WTC11 (cell line): ENCODE measurements at regions not wholly inside any gene's neighbourhood (a gene's known extent, or its start where the extent isn't known, plus 50 kb on each side); places are given as distances from the start of the nearest gene placed in this dataset.

Source experiments
- ATAC-seq: fragments of 200-7000 bp; cut with Tn5 transposase; 2 replicates; pipeline ENCODE4 v1.10.0; 2021; ENCODE audit warnings: mild to moderate bottlenecking, moderate library complexity
- CTCF ChIA-PET: fragments of 300-600 bp; sonication (Branson Sonifier 250); formaldehyde crosslinking; loops from one replicate; lab custom pipeline; 2021; ENCODE audit warnings: antibody characterized with exemption; lab: Charles Lee
- POLR2A ChIA-PET: fragments of 350-600 bp; sonication (Branson Sonifier 250); formaldehyde crosslinking; loops from one replicate; lab custom pipeline; 2021; ENCODE audit warnings: antibody characterized with exemption; lab: Charles Lee
- DNase-seq: peaks from one replicate; pipeline ENCODE4 v3.0.0; 2021; ENCODE audit warnings: low spot score
- H3K27ac Mint-ChIP-seq: 2 replicates; pipeline ENCODE4 v1.8.0; 2021; ENCODE audit warnings: mixed read lengths
- H3K27me3 Mint-ChIP-seq: 2 replicates; pipeline ENCODE4 v1.8.0; 2021; ENCODE audit warnings: low read depth, mild to moderate bottlenecking, moderate library complexity, mixed read lengths
- H3K36me3 Mint-ChIP-seq: 2 replicates; pipeline ENCODE4 v1.8.0; 2021; ENCODE audit warnings: mixed read lengths
- H3K4me1 Mint-ChIP-seq: 2 replicates; pipeline ENCODE4 v1.8.0; 2022; ENCODE audit warnings: mixed read lengths
- H3K4me3 Mint-ChIP-seq: 2 replicates; pipeline ENCODE4 v1.8.0; 2021; ENCODE audit warnings: mild to moderate bottlenecking, moderate library complexity, mixed read lengths
- H3K9me3 Mint-ChIP-seq: 2 replicates; pipeline ENCODE4 v1.8.0; 2021; ENCODE audit warnings: mixed read lengths
- ELF4 ChIP-seq: sonication (generic); formaldehyde crosslinking; IDR thresholded peaks from 2 replicates; pipeline ENCODE4 v1.8.1; 2022; ENCODE audit warnings: low read depth, mild to moderate bottlenecking, moderate library complexity, missing genetic modification reagents
- ESRRA ChIP-seq: sonication (generic); formaldehyde crosslinking; IDR thresholded peaks from 2 replicates; pipeline ENCODE4 v1.8.1; 2022; ENCODE audit warnings: mild to moderate bottlenecking, missing genetic modification reagents, borderline replicate concordance
- HMGA2 ChIP-seq: fragments of 250-450 bp; sonication (Bioruptor Pico); IDR thresholded peaks from 2 replicates; pipeline ENCODE4 v1.4.0; 2021; ENCODE audit warnings: mild to moderate bottlenecking, moderate library complexity
- KAT7 ChIP-seq: sonication (generic); formaldehyde crosslinking; IDR thresholded peaks from 2 replicates; pipeline ENCODE4 v1.8.1; 2023; ENCODE audit warnings: missing genetic modification reagents, mild to moderate bottlenecking, borderline replicate concordance
- NFE2L1 ChIP-seq: sonication (generic); formaldehyde crosslinking; IDR thresholded peaks from 2 replicates; pipeline ENCODE4 v1.8.1; 2023; ENCODE audit warnings: missing genetic modification reagents
- ZNF263 ChIP-seq: sonication (generic); formaldehyde crosslinking; IDR thresholded peaks from 2 replicates; pipeline ENCODE4 v1.8.1; 2022; ENCODE audit warnings: low read depth, mild to moderate bottlenecking, moderate library complexity, missing genetic modification reagents
- TF ChIP-seq, protein P1 (sequence below): sonication (generic); formaldehyde crosslinking; IDR thresholded peaks from 2 replicates; pipeline ENCODE4 v1.8.0; 2023; ENCODE audit warnings: missing genetic modification reagents, mild to moderate bottlenecking, borderline replicate concordance
- TF ChIP-seq, protein P2 (sequence below): sonication (generic); formaldehyde crosslinking; IDR thresholded peaks from 2 replicates; pipeline ENCODE4 v1.8.1; 2022; ENCODE audit warnings: mild to moderate bottlenecking, missing genetic modification reagents, moderate library complexity, borderline replicate concordance
- TF ChIP-seq, protein P3 (sequence below): fragments of 250-450 bp; sonication (Bioruptor Pico); IDR thresholded peaks from 2 replicates; pipeline ENCODE4 v1.9.0; 2021; ENCODE audit warnings: mild to moderate bottlenecking, borderline replicate concordance
- TF ChIP-seq, protein P4 (sequence below): fragments of 200-600 bp; IDR thresholded peaks from 2 replicates; pipeline ENCODE4 v1.8.0; 2022; ENCODE audit warnings: antibody characterized with exemption

DNA sequence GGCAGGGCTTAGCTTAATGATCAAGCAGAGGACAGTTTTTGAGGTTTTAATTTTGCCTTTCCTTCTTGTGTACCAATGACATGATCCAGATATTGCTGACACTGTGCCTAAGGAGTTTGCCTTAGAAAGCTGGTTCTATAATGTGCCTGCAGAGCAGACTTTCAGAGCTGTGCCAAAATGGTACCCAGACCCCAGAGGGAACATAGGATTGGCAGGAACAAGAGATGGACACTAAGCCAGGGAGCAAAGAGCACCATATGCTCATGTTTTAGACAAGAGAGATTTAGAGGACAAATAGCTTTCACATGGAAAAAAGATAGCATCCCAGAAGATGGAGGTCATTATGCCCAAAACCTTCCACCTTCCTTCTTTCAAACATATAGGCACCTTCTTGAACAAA lies 1241.5 kb upstream of the SPRY2 start:
- no peak for ATAC-seq
- POLR2A ChIA-PET: no interaction called here
- Mint-ChIP-seq H3K4me1 (peaks cover 19% of the 10 kb centered on the region), H3K4me3 (no peak overlapping the region), H3K9me3 (no peaks in the 10 kb centered on the region)
- TF ChIP-seq, protein P1, sequence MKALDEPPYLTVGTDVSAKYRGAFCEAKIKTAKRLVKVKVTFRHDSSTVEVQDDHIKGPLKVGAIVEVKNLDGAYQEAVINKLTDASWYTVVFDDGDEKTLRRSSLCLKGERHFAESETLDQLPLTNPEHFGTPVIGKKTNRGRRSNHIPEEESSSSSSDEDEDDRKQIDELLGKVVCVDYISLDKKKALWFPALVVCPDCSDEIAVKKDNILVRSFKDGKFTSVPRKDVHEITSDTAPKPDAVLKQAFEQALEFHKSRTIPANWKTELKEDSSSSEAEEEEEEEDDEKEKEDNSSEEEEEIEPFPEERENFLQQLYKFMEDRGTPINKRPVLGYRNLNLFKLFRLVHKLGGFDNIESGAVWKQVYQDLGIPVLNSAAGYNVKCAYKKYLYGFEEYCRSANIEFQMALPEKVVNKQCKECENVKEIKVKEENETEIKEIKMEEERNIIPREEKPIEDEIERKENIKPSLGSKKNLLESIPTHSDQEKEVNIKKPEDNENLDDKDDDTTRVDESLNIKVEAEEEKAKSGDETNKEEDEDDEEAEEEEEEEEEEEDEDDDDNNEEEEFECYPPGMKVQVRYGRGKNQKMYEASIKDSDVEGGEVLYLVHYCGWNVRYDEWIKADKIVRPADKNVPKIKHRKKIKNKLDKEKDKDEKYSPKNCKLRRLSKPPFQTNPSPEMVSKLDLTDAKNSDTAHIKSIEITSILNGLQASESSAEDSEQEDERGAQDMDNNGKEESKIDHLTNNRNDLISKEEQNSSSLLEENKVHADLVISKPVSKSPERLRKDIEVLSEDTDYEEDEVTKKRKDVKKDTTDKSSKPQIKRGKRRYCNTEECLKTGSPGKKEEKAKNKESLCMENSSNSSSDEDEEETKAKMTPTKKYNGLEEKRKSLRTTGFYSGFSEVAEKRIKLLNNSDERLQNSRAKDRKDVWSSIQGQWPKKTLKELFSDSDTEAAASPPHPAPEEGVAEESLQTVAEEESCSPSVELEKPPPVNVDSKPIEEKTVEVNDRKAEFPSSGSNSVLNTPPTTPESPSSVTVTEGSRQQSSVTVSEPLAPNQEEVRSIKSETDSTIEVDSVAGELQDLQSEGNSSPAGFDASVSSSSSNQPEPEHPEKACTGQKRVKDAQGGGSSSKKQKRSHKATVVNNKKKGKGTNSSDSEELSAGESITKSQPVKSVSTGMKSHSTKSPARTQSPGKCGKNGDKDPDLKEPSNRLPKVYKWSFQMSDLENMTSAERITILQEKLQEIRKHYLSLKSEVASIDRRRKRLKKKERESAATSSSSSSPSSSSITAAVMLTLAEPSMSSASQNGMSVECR (CRISPR knock-in tag): no peak
- no peak for TF ChIP-seq ELF4
- TF ChIP-seq KAT7: no peak
- TF ChIP-seq, protein P2, sequence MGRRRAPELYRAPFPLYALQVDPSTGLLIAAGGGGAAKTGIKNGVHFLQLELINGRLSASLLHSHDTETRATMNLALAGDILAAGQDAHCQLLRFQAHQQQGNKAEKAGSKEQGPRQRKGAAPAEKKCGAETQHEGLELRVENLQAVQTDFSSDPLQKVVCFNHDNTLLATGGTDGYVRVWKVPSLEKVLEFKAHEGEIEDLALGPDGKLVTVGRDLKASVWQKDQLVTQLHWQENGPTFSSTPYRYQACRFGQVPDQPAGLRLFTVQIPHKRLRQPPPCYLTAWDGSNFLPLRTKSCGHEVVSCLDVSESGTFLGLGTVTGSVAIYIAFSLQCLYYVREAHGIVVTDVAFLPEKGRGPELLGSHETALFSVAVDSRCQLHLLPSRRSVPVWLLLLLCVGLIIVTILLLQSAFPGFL (CRISPR knock-in tag): no peak
- TF ChIP-seq, all 79 proteins: peak for 0
- H3K27me3 Mint-ChIP-seq: no peaks in the 10 kb centered on the region
- CTCF ChIA-PET: no interaction called here
- no peak overlapping the region for H3K27ac Mint-ChIP-seq
- no peak for DNase-seq
- H3K36me3 Mint-ChIP-seq: no peaks in the 10 kb centered on the region

DNA sequence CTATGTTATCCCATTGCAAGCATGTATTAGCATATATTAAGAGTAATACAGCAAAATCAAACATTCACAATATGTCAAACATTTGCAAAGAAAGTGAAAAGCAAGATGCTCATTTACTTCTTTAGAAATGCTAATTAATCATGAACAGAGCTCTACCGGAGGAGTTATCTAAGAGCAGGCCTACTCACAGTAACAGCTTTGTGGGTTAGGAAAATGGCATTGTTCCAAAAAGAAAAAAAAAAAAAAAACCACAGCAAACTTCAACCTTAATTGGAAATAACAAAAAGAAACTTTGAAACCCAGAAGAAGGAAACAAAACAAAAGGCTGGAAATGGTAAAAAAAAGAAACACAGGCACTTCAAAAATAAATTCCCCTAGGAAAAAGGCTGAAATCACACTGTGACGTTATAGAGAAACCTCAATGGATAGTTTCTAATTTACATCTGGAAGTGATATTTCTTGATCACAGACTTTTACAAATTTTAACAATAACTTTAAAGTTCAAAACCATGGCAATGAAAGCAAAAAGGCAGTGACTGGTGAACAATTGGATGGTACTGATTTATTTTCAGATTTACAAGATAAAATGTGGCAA lies 1236.8 kb upstream of the SPRY2 start:
- H3K9me3 Mint-ChIP-seq: peaks cover 4% of the 10 kb centered on the region; the same call in 1 of the 2 replicates
- ATAC-seq: peak; percentile 52; the same call in 1 of the 2 replicates
- H3K4me3 Mint-ChIP-seq: no peak overlapping the region
- ChIA-PET POLR2A (no interaction called here), CTCF (interaction anchor here (0.7 to 1.0 kb wide), 2 partner anchors 295 to 1524 kb away, joined by 4 read pairs; no protein-coding TSS in a partner anchor)
- peaks cover 2% of the 10 kb centered on the region; the same call in 1 of the 2 replicates for H3K36me3 Mint-ChIP-seq
- peaks cover 19% of the 10 kb centered on the region for H3K4me1 Mint-ChIP-seq
- H3K27ac Mint-ChIP-seq: peak overlapping the region; percentile 73; the same call in 1 of the 2 replicates
- TF ChIP-seq ZNF263 (CRISPR knock-in tag) (no peak), HMGA2 (CRISPR knock-in tag) (no peak), NFE2L1 (CRISPR knock-in tag) (no peak), ESRRA (CRISPR knock-in tag) (no peak)
- TF ChIP-seq, protein P3, sequence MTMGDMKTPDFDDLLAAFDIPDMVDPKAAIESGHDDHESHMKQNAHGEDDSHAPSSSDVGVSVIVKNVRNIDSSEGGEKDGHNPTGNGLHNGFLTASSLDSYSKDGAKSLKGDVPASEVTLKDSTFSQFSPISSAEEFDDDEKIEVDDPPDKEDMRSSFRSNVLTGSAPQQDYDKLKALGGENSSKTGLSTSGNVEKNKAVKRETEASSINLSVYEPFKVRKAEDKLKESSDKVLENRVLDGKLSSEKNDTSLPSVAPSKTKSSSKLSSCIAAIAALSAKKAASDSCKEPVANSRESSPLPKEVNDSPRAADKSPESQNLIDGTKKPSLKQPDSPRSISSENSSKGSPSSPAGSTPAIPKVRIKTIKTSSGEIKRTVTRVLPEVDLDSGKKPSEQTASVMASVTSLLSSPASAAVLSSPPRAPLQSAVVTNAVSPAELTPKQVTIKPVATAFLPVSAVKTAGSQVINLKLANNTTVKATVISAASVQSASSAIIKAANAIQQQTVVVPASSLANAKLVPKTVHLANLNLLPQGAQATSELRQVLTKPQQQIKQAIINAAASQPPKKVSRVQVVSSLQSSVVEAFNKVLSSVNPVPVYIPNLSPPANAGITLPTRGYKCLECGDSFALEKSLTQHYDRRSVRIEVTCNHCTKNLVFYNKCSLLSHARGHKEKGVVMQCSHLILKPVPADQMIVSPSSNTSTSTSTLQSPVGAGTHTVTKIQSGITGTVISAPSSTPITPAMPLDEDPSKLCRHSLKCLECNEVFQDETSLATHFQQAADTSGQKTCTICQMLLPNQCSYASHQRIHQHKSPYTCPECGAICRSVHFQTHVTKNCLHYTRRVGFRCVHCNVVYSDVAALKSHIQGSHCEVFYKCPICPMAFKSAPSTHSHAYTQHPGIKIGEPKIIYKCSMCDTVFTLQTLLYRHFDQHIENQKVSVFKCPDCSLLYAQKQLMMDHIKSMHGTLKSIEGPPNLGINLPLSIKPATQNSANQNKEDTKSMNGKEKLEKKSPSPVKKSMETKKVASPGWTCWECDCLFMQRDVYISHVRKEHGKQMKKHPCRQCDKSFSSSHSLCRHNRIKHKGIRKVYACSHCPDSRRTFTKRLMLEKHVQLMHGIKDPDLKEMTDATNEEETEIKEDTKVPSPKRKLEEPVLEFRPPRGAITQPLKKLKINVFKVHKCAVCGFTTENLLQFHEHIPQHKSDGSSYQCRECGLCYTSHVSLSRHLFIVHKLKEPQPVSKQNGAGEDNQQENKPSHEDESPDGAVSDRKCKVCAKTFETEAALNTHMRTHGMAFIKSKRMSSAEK (CRISPR knock-in tag): no peak
- TF ChIP-seq, protein P4, sequence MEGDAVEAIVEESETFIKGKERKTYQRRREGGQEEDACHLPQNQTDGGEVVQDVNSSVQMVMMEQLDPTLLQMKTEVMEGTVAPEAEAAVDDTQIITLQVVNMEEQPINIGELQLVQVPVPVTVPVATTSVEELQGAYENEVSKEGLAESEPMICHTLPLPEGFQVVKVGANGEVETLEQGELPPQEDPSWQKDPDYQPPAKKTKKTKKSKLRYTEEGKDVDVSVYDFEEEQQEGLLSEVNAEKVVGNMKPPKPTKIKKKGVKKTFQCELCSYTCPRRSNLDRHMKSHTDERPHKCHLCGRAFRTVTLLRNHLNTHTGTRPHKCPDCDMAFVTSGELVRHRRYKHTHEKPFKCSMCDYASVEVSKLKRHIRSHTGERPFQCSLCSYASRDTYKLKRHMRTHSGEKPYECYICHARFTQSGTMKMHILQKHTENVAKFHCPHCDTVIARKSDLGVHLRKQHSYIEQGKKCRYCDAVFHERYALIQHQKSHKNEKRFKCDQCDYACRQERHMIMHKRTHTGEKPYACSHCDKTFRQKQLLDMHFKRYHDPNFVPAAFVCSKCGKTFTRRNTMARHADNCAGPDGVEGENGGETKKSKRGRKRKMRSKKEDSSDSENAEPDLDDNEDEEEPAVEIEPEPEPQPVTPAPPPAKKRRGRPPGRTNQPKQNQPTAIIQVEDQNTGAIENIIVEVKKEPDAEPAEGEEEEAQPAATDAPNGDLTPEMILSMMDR: no peak
- TF ChIP-seq, all 79 proteins: peak for 0
- no peaks in the 10 kb centered on the region for H3K27me3 Mint-ChIP-seq
- no peak for DNase-seq
